ENCODE measurements at regions not wholly inside any gene's neighbourhood (a gene's known extent, or its start where the extent isn't known, plus 50 kb on each side); places are given as distances from the start of the nearest gene placed in this dataset.

DNA sequence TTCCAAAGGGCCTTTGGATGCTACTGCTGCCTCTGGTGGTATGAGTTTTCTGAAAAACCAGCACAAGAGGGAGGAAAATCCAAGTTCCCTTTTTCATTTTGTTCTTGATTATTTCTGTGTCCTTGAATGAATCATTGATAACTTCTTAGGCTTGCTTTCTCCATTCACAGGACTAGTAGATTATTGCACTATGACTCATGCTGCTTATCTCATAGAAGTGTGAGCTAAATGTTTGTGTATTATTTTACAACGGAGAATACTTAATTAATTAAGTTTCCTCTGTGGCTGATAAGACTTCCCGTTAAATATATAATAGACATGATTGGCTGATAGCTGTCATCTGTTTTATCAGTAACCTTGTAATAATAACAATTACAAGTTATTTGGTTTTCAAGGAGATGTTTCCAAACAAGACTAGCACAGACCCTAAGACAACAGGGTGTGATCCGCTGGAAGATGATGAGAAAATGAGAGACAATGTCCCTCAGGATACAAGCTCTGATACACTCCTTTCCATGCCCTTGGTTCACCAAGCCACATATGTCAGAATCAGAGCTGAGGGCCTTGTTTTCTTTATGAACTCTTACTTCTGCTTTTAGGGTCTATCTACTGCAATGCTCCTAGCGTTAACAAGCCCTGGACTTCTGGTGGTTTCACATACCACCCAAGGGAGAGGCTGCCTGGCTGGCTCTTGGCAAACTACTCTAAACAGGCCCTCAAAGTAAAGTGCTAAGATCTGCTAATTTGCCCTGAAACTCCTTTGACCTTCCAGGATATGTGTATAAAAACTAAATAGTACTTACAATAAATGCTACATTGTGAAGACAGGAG lies 1078.3 kb downstream of the TTLL7 start:
- Histone ChIP-seq H2AFZ (replicated peaks) (peak overlapping the region; percentile 37), H3K9ac (no peak overlapping the region), H3K4me1 (peaks cover 3% of the 10 kb centered on the region), H3F3A (ENCODE audit: low read depth) (no peaks in the 10 kb centered on the region), H3K4me2 (no peak overlapping the region), H3K4me3 (no peak overlapping the region), H3K36me3 (no peaks in the 10 kb centered on the region), H3K79me2 (ENCODE audit: low read depth) (no peaks in the 10 kb centered on the region), H3K27ac (no peak overlapping the region), H4K20me1 (ENCODE audit: low read depth) (no peaks in the 10 kb centered on the region), H3K27me3 (no peaks in the 10 kb centered on the region), H3K9me3 (ENCODE audit: low read depth) (no peaks in the 10 kb centered on the region)
- no peak for DNase-seq (ENCODE audit: low spot score)
- H3K4me1 Mint-ChIP-seq, result peaks cover 27% of the 10 kb centered on the region
- no peaks in the 10 kb centered on the region for H3K36me3 Mint-ChIP-seq
- peak overlapping the region; percentile 3 for H3K27ac Mint-ChIP-seq
- TF ChIP-seq EZH2 (IDR thresholded peaks at IDR 0.05) (no peak), EZH2phosphoT487 (IDR thresholded peaks at IDR 0.05) (no peak)
- TF ChIP-seq, protein P1, sequence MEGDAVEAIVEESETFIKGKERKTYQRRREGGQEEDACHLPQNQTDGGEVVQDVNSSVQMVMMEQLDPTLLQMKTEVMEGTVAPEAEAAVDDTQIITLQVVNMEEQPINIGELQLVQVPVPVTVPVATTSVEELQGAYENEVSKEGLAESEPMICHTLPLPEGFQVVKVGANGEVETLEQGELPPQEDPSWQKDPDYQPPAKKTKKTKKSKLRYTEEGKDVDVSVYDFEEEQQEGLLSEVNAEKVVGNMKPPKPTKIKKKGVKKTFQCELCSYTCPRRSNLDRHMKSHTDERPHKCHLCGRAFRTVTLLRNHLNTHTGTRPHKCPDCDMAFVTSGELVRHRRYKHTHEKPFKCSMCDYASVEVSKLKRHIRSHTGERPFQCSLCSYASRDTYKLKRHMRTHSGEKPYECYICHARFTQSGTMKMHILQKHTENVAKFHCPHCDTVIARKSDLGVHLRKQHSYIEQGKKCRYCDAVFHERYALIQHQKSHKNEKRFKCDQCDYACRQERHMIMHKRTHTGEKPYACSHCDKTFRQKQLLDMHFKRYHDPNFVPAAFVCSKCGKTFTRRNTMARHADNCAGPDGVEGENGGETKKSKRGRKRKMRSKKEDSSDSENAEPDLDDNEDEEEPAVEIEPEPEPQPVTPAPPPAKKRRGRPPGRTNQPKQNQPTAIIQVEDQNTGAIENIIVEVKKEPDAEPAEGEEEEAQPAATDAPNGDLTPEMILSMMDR (IDR thresholded peaks at IDR 0.05), result no peak
- no peaks in the 10 kb centered on the region for H3K27me3 Mint-ChIP-seq (ENCODE audit: insufficient read depth, low read depth)
- no peak overlapping the region for H3K4me3 Mint-ChIP-seq
- no peaks in the 10 kb centered on the region for H3K9me3 Mint-ChIP-seq

DNA sequence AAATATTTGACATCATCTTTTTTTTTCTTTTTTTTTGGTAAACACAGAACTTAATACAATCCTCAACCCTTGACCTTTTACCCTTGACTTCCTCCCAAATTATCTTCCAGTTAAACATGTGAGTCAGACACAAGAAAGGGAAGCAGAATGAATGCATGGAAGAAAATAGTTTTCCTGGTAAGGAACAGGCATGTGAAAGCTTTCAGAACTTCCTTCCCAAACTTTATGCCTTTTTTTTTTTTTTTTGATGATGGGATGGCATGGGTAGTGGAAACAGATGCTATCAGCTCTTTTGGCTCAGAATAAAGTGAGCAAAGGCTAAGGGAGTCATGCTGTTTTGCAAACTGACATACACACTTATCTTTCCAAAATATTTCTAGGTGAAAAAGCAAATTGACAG lies 1079.1 kb downstream of the TTLL7 start:
- Histone ChIP-seq H3F3A (ENCODE audit: low read depth) (no peaks in the 10 kb centered on the region), H2AFZ (replicated peaks) (no peak overlapping the region), H3K4me3 (no peak overlapping the region), H3K9me3 (ENCODE audit: low read depth) (no peaks in the 10 kb centered on the region), H3K27me3 (no peaks in the 10 kb centered on the region), H3K4me2 (no peak overlapping the region), H4K20me1 (ENCODE audit: low read depth) (no peaks in the 10 kb centered on the region), H3K36me3 (no peaks in the 10 kb centered on the region), H3K9ac (no peak overlapping the region), H3K27ac (no peak overlapping the region), H3K4me1 (peaks cover 3% of the 10 kb centered on the region), H3K79me2 (ENCODE audit: low read depth) (no peaks in the 10 kb centered on the region)
- no peak for TF ChIP-seq EZH2phosphoT487 (IDR thresholded peaks at IDR 0.05)
- TF ChIP-seq, protein P1 (IDR thresholded peaks at IDR 0.05), result no peak
- no peak for TF ChIP-seq EZH2 (IDR thresholded peaks at IDR 0.05)
- no peak overlapping the region for H3K4me3 Mint-ChIP-seq
- H3K36me3 Mint-ChIP-seq, result no peaks in the 10 kb centered on the region
- no peaks in the 10 kb centered on the region for H3K9me3 Mint-ChIP-seq
- H3K27me3 Mint-ChIP-seq (ENCODE audit: insufficient read depth, low read depth), result no peaks in the 10 kb centered on the region
- no peak for DNase-seq (ENCODE audit: low spot score)
- H3K4me1 Mint-ChIP-seq, result peaks cover 32% of the 10 kb centered on the region
- no peak overlapping the region for H3K27ac Mint-ChIP-seq

DNA sequence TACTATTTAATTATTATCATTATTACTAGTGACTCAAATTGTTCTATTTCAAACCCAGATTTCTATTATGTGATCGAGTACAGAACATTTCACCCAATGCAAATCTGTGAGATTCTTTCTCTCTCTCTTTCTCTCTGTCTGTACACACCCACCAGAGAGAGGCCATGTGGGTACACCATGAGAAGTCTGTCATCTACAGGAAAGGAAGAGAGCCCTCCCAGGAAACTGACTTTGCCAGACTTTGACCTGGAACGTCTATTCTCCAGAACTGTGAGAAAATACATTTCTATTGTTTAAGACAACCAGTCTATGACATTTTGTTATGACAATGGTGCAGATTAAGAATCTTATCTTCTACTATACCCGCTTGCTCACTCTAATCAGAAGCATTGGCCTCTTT lies 1091.6 kb downstream of the TTLL7 start:
- Histone ChIP-seq H3K4me2 (no peak overlapping the region), H3K9me3 (ENCODE audit: low read depth) (no peaks in the 10 kb centered on the region), H3K27ac (no peak overlapping the region), H3K79me2 (ENCODE audit: low read depth) (no peaks in the 10 kb centered on the region), H3K4me1 (no peaks in the 10 kb centered on the region), H3K36me3 (no peaks in the 10 kb centered on the region), H3K9ac (no peak overlapping the region), H2AFZ (replicated peaks) (no peak overlapping the region), H4K20me1 (ENCODE audit: low read depth) (no peaks in the 10 kb centered on the region), H3K4me3 (no peak overlapping the region), H3K27me3 (no peaks in the 10 kb centered on the region), H3F3A (ENCODE audit: low read depth) (no peaks in the 10 kb centered on the region)
- TF ChIP-seq EZH2 (IDR thresholded peaks at IDR 0.05) (no peak), EZH2phosphoT487 (IDR thresholded peaks at IDR 0.05) (no peak)
- TF ChIP-seq, protein P1 (IDR thresholded peaks at IDR 0.05), result no peak
- Mint-ChIP-seq H3K4me1 (no peaks in the 10 kb centered on the region), H3K4me3 (no peak overlapping the region), H3K36me3 (no peaks in the 10 kb centered on the region), H3K9me3 (no peaks in the 10 kb centered on the region), H3K27ac (no peak overlapping the region), H3K27me3 (ENCODE audit: insufficient read depth, low read depth) (no peaks in the 10 kb centered on the region)
- no peak for DNase-seq (ENCODE audit: low spot score)
